NCI-H1436 (cell line): ENCODE measurements at regions not wholly inside any gene's neighbourhood (a gene's known extent, or its start where the extent isn't known, plus 50 kb on each side); places are given as distances from the start of the nearest gene placed in this dataset.

Experiments used
- DNase-seq: peaks from one replicate; lab custom pipeline; 2025; lab: John Stamatoyannopoulos, UW

DNA sequence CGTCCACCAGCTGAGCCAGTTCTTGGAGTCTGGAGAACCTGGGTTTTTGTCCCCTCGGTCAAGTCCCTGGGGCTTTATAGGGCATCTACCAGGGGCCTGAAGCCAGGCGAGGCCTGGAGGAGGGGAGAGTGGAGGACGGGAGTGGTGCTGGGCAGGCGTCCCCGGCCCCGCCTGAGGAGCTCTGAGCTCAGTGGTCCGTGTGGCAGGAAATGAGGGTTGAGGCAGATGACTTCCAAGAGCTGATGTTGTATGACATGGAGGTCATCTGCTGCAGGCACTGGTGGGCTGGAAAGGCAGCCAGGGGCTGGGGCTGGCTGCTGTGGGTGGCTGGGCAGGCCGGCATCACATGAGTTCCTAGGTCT is 118.5 kb upstream of the HS6ST1 start:
- no peak for DNase-seq

DNA sequence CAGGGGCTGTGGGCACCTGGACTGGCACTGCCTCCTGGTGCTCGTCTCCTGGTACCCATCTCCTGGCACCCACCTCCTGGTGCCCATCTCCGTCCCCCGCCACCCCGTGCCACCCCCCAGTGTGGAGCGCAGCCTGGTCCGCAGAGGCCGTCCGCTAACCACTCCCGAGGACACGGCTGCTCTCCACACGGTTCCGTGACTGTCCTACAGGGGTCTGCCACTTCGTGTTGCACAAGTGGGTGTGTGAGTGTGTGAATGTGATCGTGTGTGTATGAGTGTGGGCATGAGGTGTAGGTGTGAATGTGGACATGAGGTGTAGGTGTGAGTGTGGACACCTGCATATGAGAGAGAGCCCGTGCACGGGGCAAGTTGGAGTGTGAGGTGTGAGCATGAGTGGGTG is 119.4 kb upstream of the HS6ST1 start:
- DNase-seq: no peak

DNA sequence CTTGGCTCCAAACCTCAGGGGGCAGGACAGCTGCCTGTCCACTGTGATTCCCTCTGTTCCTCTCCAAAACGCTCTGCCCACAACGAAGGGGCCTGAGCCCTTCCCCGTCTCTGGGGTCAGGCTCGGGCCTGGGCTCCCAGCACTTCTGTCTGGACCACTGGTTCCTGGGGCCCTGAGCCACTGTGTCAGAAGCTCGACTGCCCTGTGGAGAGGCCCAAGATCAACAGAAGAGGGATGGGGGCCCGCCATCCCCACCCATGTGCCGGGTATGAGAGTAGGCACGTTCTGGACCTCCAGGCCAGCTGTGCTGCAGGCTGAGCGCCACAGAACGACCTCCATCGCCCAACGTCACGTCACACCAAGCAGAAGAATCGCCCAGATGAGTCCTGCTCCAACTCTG is 119.9 kb upstream of the HS6ST1 start:
- no peak for DNase-seq

DNA sequence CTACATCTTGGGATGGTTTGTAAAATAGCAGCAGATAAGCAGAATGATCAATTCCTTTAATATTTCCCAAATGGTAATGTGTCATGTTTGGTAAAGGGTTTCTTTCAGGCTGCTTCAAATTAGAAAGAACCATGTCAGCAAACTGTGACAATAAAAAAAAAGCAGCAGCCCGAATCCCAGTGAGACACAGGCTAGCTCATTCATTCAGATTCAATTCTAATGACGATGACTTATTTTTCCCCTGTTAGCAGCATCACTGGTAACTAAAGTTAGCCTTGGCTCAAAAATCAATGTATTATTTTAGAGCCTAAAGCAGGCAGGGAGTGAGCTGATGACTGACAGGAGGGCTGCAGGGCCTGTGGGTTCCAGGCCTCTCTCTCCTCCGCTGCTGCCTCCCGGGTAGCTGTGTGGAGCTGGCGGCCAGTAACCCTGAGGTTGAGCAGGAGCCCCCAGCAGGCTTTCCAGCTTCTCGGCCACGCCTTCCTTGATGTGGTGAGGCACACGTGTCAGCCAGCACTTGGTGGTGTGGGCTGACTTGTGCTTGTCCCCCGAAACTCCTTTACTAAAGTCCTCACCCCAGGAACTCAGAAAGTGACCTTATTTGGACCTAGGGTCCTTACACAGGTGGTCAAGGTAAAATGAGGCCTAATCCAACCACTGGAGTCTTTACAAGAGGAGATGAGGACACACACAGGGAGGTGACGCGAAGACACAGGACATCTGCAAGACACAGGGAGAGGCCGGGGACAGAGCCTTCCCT is 120.5 kb upstream of the HS6ST1 start:
- no peak for DNase-seq

DNA sequence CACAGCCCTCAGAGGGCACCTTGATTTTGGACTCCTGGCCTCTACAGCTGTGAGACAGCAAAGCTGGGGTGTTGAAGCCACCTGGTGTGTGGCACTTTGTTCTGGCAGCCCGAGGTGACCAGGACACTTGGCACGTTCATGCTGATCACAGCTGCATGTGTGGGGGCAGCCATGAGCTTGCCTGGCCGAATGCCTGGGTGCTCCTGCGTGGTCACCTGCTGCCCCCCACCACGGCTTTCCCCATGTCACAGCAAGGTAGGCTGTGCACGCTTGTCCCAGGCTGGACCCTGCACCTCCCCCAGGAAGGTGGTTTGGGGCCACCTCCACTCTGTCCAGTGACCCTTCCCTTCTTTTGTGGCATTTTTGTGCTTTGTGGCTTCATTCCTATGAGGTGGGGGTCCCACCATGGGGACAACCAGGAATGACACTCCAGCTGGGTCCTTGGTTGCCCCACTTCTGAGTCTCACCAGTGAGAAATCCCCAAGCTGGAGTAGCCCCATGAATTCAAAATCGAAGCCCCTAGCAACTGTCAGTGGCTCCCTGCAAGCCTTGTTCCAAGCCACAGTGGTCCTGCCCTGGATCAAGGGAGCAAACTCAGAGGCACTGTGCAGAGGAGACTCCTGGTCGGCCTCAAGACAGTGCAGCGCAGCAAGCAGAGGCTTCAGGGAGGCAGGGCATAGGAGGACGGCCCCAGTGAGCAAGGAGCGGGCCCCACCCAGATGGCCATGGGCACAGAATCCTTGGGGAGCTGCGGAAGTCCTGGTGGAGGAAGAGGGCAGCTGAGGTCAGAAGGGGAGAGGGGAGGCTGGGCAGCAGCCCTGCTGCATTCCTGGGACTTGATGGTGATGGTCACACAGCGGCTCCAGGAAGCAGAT is 121.4 kb upstream of the HS6ST1 start:
- no peak for DNase-seq

DNA sequence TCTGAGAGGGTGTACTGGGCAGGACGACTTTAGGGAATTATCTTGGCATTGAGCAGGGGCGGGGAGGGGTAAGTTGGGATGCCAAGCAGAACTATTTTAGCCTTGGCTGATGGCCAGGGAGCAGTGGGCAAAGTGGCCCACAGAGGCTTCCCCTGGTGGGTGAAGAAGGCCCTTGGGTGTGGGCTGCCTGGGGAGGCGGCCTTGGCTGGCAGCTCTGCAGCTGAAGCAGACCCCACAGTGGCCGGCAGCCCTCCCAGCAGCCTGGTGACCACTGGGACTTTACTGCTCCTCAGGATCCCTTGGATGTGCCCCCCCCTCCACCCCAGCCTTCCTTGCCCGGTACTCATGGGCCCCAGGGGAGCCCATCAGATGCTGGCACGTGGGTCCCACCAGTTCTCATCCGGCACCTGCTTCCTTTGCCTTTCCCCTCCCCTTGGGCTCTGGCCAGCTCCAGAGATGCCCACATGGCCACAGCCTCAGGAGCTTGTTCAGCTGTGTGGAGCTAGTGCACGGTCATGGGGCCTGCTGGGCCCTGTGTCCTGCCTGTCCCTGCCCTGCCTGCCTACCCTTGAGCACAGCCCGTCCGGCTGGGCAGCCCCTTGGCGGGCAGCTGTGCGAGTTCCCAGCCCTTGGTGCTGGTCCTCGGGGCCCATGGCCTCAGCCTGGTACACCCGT is 122.1 kb upstream of the HS6ST1 start:
- no peak for DNase-seq

DNA sequence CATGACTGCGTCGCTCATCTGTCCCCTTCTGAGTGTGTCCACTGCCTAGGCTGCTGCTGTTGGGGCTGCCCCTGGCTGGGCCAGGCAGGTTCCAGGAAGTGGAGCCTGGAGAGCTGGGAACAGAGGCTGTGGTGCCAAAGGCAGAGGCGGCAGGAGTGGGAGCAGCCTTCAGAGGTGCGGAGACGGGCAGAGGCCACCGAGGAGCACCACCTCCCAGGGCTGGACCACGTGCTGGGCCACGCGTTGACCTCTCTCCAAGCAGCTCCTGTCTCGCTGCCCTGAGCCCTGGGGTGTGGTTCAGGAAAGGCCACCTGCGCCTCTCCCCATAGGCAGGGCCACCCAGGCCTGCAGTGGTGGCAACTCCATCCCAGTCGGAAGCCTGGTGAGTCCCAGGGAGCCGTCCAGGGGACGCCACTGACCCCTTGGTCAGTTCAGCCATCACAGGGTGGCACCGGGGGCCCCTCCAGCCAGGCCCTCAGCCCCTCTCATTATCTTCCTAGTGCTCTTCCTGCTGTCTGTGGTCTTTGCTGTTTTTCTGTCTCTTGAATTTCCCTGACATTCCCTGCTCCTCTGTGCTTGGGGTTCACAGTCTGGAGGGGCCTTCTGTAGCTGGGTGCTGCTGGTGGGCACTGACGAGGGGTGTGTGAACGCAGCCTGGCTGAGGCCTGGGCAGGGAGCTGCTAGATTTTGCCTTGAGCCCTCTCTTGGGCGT is 122.8 kb upstream of the HS6ST1 start:
- no peak for DNase-seq

DNA sequence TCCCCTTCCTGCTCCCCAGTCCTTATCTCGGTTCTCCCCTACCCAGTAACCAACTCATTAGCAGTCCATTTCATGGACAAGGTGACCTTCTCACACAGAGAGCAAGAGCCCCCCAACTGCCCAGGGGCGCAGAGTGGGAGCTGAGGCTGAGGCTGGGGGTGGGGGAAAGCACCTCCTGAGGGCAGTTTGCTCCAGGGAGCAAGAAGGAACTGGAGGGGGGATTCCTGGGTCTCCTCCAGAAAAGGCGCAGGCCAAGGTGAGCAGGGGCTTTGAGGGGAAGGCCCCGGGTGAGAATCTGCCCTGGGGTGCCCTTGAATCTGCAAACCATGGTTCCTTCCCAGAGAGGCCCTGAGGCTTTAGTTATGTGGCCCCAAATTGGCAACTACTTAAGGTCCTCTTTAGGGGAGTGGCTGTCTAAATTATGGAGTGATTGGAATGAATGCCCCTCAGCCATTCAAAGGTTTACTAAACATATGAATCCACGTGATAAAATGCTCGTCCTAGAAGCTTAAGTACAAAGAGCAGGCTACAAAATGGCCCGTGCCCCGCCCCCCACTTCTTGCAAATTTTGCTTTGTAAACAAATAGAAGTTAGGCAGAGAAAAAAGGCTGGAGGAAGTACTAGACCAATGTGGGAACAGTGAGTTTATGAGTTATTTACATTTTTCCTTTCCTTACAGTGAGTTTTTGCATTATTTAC is 123.5 kb upstream of the HS6ST1 start:
- no peak for DNase-seq

DNA sequence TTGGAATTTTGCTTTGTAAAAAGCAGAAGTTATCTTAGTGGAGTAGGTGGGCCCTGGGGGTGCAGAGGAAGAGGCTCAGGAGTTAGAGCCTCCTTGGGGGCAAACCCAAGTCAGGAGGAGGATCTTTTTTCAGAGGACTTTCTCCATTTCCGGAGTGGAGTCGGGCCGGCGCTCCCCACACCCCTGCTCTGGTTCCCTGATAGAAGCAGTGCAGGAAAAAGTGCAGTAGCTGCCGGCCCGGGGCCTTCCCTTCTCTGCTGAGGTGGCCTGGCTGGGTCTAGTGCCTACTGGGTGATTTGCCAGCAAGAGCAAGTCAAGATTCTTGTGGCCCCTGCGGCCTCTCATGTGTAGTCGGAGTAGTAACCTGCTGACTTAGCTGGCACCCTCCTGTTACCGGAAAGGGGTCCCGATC is 124.2 kb upstream of the HS6ST1 start:
- DNase-seq: no peak

DNA sequence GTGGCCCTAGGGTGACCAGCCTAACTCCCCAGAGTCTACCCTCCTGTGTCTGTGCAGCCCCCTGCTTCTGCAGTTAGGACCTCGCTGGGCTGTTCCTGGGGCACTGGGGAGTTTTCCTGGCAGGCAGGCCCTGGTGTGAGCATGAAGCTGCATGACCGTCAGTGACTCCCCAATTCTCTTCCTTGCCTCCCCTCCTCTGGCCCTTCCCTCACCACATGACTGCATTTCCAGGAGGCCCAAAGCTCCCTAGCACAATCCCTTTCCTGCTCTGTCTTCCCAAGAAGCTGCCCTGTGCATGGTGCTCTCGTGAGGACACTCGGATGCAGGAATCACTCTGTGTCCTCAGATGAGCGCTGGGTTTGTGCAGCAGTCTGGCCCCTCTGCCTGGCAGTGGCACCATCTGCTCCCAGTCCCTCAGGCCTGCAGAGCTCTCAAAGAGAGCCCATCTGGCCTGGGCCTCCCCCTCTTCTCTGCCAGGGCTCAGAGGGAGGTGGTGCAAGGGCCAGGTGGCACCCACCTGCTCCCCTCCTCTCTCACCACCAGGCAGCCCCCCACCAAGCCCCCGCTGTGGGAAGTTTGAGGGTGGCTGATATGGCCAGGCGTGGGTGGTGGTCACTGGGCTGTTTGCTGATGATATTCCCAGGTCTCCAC is 125.6 kb upstream of the HS6ST1 start:
- no peak for DNase-seq

DNA sequence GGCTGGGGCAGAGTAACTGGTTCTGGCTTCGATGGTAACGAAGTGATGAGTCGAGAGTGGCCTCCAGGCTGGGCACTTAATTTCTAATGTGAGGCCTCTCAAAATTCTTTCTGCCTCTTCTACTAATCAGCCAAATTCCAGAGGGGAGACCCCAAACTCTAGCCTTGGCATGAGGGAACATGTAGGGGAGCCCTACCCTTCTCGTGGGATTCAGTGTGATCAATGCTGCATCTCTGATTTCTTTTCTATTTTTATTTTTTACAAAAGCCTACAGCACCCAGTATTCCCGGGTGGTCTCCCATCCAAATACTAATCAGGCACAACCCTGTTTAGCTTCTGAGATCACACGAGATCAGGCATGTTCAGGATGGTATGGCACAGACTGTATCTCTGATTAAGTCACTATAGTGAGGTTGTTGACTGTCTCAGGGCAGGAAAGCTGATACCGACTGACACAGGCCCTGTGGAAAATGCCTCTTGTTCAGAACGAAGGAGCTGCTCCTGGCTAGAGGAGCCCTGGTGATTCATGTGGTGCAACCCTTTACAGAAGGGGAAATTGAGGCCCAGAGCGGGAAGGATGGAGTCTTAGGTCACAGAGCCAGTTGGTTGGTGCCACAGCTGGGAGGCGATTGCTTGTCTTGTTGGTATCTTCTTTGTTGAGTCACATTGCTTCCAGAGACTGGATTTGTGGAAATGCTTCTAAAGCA is 126.3 kb upstream of the HS6ST1 start:
- no peak for DNase-seq

DNA sequence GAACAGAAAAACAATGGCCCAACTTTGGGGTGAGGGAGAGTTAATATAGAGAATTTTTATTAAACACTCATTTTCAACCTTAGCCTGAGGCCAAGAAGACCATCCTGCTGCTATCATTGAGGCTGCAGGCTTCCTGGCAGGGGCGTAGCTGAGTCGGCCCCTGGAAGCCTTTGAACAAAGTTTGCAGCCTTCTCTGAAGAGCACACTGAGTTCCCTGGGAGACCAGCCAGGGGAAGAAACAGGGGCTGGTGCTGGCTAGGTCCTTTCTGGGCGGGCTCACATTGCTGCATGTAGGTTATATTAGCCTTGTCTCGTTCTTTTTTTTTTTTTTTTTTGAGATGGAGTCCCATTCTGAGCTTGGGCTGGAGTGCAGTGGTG is 126.8 kb upstream of the HS6ST1 start:
- no peak for DNase-seq

DNA sequence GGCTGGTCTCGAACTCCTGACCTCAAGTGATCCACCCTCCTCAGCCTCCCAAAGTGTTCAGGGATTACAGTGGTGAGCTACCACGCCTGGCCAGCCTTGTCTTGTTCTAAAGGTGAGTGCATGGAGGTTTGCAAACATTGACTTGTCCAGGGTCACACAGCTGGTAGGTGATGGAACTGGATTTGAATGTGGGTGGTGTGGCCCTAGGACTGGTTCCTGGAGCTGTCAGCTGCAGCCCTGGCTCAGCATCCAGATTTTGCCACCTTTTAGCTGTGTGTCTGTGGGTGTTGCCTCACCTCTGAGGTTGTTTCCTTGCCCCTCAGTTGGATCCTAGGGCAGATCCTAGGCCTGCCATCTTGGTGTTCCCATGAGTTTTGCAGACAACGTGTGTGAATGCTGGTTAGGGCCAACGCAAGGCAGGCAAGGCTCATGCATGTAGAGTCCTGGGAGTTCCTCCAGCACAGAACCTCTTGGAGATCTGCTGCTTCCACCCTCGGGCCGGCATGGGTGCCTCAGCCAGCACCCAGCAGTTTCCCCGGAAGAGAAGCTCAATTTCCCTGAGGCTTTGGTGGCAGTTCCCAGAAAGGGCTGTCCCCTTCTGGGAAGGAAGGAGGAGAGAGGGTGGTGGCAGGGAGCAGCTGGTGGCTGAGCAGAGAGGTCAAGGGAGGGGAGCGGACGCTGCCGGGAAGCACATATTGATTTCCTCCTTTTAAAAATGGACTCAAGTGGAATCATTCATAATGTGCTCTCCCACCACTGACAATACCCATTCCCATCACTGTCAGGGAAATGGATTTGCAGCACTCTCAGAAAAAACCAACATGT is 127.6 kb upstream of the HS6ST1 start:
- no peak for DNase-seq

DNA sequence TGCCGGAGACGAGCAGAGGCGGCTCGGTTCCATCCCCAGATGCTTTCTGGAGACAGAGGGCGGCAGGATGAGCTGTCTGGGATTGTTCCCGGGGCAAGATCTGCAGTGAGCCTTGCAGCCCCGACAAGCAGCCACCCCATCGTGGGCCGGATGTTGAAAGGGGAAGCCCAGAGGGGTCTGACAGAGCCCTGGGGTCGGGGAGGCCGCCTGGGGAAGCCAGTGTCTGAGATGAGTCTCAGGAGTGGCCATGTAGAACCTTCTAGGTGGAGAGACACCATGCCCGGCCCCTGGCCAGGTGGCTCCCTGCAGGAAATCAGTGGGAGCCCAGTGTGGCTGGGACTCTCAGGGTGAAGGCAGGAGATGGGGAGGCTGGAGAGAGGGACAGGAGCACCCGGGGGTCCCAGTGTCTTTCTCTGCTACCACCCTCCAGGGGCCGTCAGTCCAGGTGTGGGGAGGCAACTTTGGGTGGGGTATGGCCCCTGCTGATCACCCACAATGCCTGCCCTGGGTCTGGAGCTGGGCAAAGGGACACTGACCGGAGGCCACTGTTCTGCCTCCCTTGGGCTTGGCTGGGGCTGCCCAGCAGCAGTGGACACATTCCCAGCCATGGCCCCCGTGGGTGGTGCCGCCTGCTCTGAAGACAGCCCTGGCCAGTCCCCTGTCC is 128.3 kb upstream of the HS6ST1 start:
- no peak for DNase-seq

DNA sequence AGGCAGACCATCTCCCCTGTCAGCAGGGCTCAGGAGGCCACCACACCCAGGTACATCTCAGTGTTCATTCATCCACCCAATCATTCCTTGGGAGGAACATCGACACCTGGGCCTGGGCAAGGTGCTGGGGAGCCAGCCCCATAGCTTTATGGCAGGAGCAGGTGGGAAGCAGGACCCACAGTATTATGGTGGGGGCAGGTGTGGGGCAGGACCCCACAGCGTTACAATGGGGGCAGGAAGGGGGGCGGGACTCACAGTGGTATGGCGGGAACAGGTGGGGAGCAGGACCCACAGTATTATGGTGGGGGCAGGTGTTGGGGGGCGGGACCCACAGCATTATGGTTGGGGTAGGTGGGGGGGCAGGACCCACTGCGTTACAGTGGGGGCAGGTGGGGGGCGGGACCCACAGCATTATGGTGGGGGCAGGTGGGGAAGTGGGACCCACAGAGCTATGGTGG is 128.9 kb upstream of the HS6ST1 start:
- DNase-seq: no peak

DNA sequence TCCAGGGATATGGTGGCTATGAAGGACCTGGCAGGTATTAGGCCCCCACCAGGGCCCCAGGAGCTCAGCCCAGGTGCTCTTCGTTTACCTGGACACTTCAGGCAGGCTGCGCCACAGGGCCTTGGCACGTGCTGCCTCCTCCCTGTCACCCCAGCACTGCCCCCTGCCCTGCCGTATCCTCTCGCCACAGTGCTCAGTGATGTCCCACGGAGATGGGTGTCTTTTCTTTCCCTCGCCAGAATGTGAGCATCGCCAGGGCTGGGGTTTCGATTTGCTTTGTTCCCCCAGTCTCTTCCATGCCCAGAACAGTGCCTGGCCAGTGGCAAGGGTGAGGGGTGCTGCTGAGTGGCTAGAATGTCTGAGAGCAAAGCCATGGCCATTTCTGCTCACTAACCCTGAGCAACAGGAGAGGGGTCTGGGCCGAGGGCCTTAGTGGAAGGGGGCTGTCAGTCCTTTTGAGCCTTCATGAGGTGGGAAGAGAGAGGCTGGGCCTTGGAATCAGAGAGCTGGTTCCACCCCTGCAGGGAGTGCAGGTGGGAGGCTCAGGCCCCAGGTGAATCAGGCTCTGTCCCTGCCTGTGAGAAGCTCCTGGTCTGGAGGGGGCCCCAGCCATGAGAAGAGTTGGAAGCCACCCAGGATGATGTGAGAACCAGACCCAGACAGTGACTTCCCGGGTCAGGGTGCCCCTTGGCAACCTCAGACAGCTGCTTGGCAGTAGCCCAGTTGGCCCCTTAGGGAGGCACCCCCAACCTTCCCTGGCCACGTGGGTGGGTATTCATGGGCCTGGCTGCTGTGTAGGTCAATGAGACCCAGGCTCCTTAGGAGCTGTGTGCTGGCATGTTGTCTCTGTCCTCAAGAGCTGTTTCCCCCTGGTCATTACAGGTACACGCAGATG is 129.9 kb upstream of the HS6ST1 start:
- DNase-seq: no peak

DNA sequence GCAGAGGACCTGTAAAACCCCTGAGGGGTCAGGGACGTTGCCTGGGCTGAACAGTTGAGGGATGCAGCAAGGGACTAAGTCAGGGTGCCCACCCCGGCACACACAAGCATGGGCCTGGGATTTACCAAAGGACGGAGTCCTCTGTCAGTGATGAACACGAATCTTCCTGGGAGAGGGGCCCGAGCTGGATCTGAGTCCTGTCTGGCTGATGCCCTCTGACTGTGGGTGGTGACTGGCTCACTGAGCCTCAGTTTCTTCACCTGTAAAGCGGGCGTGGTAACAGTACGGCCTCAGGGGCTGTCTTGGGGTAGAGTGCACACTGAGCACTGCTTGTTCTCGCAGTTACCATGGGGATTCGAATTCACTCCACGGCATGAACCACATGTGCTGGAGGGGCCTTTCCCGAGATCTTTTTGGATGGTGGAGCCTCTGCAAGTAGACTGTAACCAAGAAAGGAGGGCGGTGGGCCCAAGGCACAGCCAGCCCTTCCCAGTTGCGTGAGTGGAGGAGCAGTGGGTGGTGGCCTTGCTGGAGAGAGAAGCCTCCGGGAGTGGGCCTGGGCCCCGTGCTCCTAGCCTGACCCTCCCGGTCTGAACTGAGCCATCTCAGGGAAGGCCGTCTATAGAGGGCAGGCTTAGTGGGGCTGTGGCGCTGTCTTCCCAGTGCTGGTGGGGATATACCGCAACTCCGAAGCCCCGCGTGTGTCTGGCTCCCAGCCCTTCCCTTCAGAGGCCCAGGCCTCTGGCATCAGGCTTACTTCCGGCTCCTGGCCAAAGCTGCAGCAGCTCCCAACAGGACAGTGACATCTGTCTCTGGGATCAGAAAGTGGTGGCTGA is 130.8 kb upstream of the HS6ST1 start:
- DNase-seq: no peak
